GM12878 (cell line): ENCODE measurements at regions not wholly inside any gene's neighbourhood (a gene's known extent, or its start where the extent isn't known, plus 50 kb on each side); places are given as distances from the start of the nearest gene placed in this dataset. TPM values are rescaled to one million over a fixed set of nuclear protein-coding genes. Genes with fewer than 3 reads are reported as not detected.
A peak's percentile ranks its signal among the peaks of the same experiment; 100 is the strongest.

Experiments used
- small RNA-seq: library from RNA; depleted of rRNA; stranded (forward); fragments of <200 nt; gene quantifications from one replicate; pipeline ENCODE3, GENCODE V24; 2014

Small RNA genes in the stretch of these regions (small RNA-seq; reads per million reads assigned to genes)
- gene AC239800.3: not detected
- gene HIST2H3PS2: not detected
- not detected for gene RNU1-114P
- not detected for gene RNU1-143P
- 0.47 reads per million, percentile 7 among the genes with 10 or more reads in this experiment for gene RNU1-92P
- gene RNVU1-17: 0.16 reads per million
- not detected for gene RNVU1-18
